SK-N-SH treated with all-trans-retinoic acid at 6 μM for 48 hours (cell line): ENCODE measurements at regions not wholly inside any gene's neighbourhood (a gene's known extent, or its start where the extent isn't known, plus 50 kb on each side); places are given as distances from the start of the nearest gene placed in this dataset.

ENCODE experiments used
- ARNTL ChIP-seq: fragments of 450-650 bp; formaldehyde crosslinking; IDR thresholded peaks from 2 replicates; pipeline ENCODE4 v1.5.0; 2020; ENCODE audit warnings: low read depth, mild to moderate bottlenecking, moderate library complexity, borderline replicate concordance
- OSR1 ChIP-seq: fragments of 250-450 bp; sonication (Bioruptor Pico); IDR thresholded peaks from 2 replicates; pipeline ENCODE4 v1.8.0; 2022; ENCODE audit warnings: moderate library complexity, mild to moderate bottlenecking, inconsistent platforms
- PPARA ChIP-seq: fragments of 250-450 bp; sonication (Bioruptor Pico); IDR thresholded peaks from 2 replicates; pipeline ENCODE4 v1.5.0; 2020; ENCODE audit warnings: mild to moderate bottlenecking, borderline replicate concordance
- TCF4 ChIP-seq: fragments of 250-450 bp; sonication (Bioruptor Pico); IDR thresholded peaks from 2 replicates; pipeline ENCODE4 v1.8.0; 2021; ENCODE audit warnings: mild to moderate bottlenecking, moderate library complexity, borderline replicate concordance
- TOX ChIP-seq: fragments of 250-450 bp; sonication (Bioruptor Pico); IDR thresholded peaks from 2 replicates; pipeline ENCODE4 v1.8.0; 2021; ENCODE audit warnings: mild to moderate bottlenecking, moderate library complexity, borderline replicate concordance
- ZFP3 ChIP-seq: fragments of 250-450 bp; sonication (Bioruptor Pico); IDR thresholded peaks from 2 replicates; pipeline ENCODE4 v1.5.0; 2020; ENCODE audit warnings: mild to moderate bottlenecking, moderate library complexity
- ZFP30 ChIP-seq: fragments of 450-650 bp; formaldehyde crosslinking; IDR thresholded peaks from 2 replicates; pipeline ENCODE4 v1.5.0; 2022; ENCODE audit warnings: mild to moderate bottlenecking, moderate library complexity
- ZNF565 ChIP-seq: fragments of 450-650 bp; formaldehyde crosslinking; conservative IDR thresholded peaks from 2 replicates; pipeline ENCODE4 v1.5.0; 2020; ENCODE audit warnings: low read depth, mild to moderate bottlenecking, moderate library complexity
- ZNF70 ChIP-seq: fragments of 450-650 bp; formaldehyde crosslinking; IDR thresholded peaks from 2 replicates; pipeline ENCODE4 v1.5.0; 2020; ENCODE audit warnings: mild to moderate bottlenecking, moderate library complexity
- ZNF8 ChIP-seq: fragments of 450-650 bp; formaldehyde crosslinking; IDR thresholded peaks from 2 replicates; pipeline ENCODE4 v1.5.0; 2020; ENCODE audit warnings: mild to moderate bottlenecking, moderate library complexity
- TF ChIP-seq, protein P1 (sequence below): fragments of 250-450 bp; sonication (Bioruptor Pico); IDR thresholded peaks from 2 replicates; pipeline ENCODE4 v1.5.1; 2020; ENCODE audit warnings: low read depth, mild to moderate bottlenecking, moderate library complexity
- TF ChIP-seq, protein P2 (sequence below): fragments of 250-450 bp; sonication (Bioruptor Pico); IDR thresholded peaks from 2 replicates; pipeline ENCODE4 v1.8.0; 2020; ENCODE audit warnings: mild to moderate bottlenecking, moderate library complexity, borderline replicate concordance
- TF ChIP-seq, protein P3 (sequence below): fragments of 250-450 bp; sonication (Bioruptor Pico); IDR thresholded peaks from 2 replicates; pipeline ENCODE4 v1.5.0; 2020; ENCODE audit warnings: mild to moderate bottlenecking, moderate library complexity
- TF ChIP-seq, protein P4 (sequence below): fragments of 250-450 bp; sonication (Bioruptor Pico); IDR thresholded peaks from 2 replicates; pipeline ENCODE4 v1.5.1; 2021; ENCODE audit warnings: mild to moderate bottlenecking, moderate library complexity

DNA sequence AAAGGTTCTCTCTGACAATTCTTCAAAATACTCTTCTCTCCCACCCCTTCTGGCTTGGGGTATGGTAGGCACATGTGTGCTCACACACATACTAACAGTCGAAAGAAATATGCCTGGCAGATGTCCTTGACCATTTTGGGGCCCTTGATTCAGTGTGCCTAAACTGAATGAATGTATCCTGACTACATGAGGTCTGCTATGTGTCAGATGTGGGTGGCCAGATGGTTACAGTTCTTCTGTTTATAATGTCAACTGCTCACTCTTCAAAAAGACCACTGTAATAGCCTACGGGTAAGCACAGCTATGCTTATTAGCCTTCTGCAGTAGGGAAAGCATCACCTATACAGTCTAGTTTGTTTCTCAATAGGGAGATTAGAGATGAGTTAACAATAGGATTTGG, 63.7 kb upstream of the VEGFC start:
- TF ChIP-seq, protein P1, sequence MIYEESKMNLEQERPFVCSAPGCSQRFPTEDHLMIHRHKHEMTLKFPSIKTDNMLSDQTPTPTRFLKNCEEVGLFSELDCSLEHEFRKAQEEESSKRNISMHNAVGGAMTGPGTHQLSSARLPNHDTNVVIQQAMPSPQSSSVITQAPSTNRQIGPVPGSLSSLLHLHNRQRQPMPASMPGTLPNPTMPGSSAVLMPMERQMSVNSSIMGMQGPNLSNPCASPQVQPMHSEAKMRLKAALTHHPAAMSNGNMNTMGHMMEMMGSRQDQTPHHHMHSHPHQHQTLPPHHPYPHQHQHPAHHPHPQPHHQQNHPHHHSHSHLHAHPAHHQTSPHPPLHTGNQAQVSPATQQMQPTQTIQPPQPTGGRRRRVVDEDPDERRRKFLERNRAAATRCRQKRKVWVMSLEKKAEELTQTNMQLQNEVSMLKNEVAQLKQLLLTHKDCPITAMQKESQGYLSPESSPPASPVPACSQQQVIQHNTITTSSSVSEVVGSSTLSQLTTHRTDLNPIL (CRISPR knock-in tag), result no peak
- TF ChIP-seq ZFP30 (CRISPR knock-in tag) (no peak), ZFP3 (no peak), TCF4 (CRISPR knock-in tag) (no peak), ARNTL (CRISPR knock-in tag) (no peak), ZNF70 (no peak), ZNF8 (CRISPR knock-in tag) (no peak), ZNF565 (CRISPR knock-in tag) (no peak), PPARA (no peak), TOX (no peak), OSR1 (no peak)
- TF ChIP-seq, protein P2, sequence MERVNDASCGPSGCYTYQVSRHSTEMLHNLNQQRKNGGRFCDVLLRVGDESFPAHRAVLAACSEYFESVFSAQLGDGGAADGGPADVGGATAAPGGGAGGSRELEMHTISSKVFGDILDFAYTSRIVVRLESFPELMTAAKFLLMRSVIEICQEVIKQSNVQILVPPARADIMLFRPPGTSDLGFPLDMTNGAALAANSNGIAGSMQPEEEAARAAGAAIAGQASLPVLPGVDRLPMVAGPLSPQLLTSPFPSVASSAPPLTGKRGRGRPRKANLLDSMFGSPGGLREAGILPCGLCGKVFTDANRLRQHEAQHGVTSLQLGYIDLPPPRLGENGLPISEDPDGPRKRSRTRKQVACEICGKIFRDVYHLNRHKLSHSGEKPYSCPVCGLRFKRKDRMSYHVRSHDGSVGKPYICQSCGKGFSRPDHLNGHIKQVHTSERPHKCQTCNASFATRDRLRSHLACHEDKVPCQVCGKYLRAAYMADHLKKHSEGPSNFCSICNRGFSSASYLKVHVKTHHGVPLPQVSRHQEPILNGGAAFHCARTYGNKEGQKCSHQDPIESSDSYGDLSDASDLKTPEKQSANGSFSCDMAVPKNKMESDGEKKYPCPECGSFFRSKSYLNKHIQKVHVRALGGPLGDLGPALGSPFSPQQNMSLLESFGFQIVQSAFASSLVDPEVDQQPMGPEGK (CRISPR knock-in tag), result no peak
- TF ChIP-seq, protein P3, sequence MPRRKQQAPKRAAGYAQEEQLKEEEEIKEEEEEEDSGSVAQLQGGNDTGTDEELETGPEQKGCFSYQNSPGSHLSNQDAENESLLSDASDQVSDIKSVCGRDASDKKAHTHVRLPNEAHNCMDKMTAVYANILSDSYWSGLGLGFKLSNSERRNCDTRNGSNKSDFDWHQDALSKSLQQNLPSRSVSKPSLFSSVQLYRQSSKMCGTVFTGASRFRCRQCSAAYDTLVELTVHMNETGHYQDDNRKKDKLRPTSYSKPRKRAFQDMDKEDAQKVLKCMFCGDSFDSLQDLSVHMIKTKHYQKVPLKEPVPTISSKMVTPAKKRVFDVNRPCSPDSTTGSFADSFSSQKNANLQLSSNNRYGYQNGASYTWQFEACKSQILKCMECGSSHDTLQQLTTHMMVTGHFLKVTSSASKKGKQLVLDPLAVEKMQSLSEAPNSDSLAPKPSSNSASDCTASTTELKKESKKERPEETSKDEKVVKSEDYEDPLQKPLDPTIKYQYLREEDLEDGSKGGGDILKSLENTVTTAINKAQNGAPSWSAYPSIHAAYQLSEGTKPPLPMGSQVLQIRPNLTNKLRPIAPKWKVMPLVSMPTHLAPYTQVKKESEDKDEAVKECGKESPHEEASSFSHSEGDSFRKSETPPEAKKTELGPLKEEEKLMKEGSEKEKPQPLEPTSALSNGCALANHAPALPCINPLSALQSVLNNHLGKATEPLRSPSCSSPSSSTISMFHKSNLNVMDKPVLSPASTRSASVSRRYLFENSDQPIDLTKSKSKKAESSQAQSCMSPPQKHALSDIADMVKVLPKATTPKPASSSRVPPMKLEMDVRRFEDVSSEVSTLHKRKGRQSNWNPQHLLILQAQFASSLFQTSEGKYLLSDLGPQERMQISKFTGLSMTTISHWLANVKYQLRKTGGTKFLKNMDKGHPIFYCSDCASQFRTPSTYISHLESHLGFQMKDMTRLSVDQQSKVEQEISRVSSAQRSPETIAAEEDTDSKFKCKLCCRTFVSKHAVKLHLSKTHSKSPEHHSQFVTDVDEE (CRISPR knock-in tag), result no peak
- TF ChIP-seq, protein P4, sequence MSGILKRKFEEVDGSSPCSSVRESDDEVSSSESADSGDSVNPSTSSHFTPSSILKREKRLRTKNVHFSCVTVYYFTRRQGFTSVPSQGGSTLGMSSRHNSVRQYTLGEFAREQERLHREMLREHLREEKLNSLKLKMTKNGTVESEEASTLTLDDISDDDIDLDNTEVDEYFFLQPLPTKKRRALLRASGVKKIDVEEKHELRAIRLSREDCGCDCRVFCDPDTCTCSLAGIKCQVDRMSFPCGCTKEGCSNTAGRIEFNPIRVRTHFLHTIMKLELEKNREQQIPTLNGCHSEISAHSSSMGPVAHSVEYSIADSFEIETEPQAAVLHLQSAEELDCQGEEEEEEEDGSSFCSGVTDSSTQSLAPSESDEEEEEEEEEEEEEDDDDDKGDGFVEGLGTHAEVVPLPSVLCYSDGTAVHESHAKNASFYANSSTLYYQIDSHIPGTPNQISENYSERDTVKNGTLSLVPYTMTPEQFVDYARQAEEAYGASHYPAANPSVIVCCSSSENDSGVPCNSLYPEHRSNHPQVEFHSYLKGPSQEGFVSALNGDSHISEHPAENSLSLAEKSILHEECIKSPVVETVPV (CRISPR knock-in tag), result no peak
